Smooth muscle cell (in vitro differentiated cells): ENCODE measurements at regions not wholly inside any gene's neighbourhood (a gene's known extent, or its start where the extent isn't known, plus 50 kb on each side); places are given as distances from the start of the nearest gene placed in this dataset.

ENCODE experiments used
- DNase-seq: peaks from one replicate; lab custom pipeline; 2025; ENCODE audit not compliant: unreplicated experiment; lab: John Stamatoyannopoulos, UW
- H2AFZ ChIP-seq: fragments of 200-600 bp; sonication (generic); 2 replicates; pipeline ENCODE4 v1.6.0; 2016; ENCODE audit warnings: antibody characterized with exemption, low read depth, mild to moderate bottlenecking
- H3F3A ChIP-seq: fragments of 200-600 bp; sonication (generic); 2 replicates; pipeline ENCODE4 v1.6.0; 2017; ENCODE audit warnings: antibody characterized with exemption, low read depth
- H3K27ac ChIP-seq: fragments of 200-600 bp; sonication (generic); 2 replicates; pipeline ENCODE4 v1.5.1; 2016; ENCODE audit warnings: low read depth, mild to moderate bottlenecking
- H3K27me3 ChIP-seq: fragments of 200-600 bp; sonication (generic); 2 replicates; pipeline ENCODE4 v1.6.1; 2016; ENCODE audit warnings: low read depth, mild to moderate bottlenecking
- H3K36me3 ChIP-seq: fragments of 200-600 bp; sonication (generic); 2 replicates; pipeline ENCODE4 v1.5.1; 2016; ENCODE audit warnings: low read depth
- H3K4me1 ChIP-seq: fragments of 200-600 bp; sonication (generic); 2 replicates; pipeline ENCODE4 v1.5.1; 2016; ENCODE audit warnings: low read depth
- H3K4me2 ChIP-seq: fragments of 200-600 bp; sonication (generic); 2 replicates; pipeline ENCODE4 v1.6.0; 2016; ENCODE audit warnings: mild to moderate bottlenecking
- H3K4me3 ChIP-seq: fragments of 200-600 bp; sonication (generic); 2 replicates; pipeline ENCODE4 v1.5.1; 2016; ENCODE audit warnings: mild to moderate bottlenecking
- H3K79me2 ChIP-seq: fragments of 200-600 bp; sonication (generic); 2 replicates; pipeline ENCODE4 v1.6.0; 2016; ENCODE audit warnings: low read depth, mild to moderate bottlenecking
- H3K9ac ChIP-seq: fragments of 200-600 bp; sonication (generic); 2 replicates; pipeline ENCODE4 v1.6.0; 2016; ENCODE audit warnings: low read depth
- H3K9me3 ChIP-seq: fragments of 200-600 bp; sonication (generic); replicated peaks from 2 replicates; pipeline ENCODE4 v1.5.1; 2016; ENCODE audit warnings: low read depth
- H4K20me1 ChIP-seq: fragments of 200-600 bp; sonication (generic); 2 replicates; pipeline ENCODE4 v1.6.0; 2016; ENCODE audit warnings: low read depth
- WGBS: methylation state at CpG from one replicate; pipeline ENCODE4 v1.1.7; 2016; ENCODE audit warnings: low lambda C conversion rate; 5-methylcytosine and 5-hydroxymethylcytosine counted together
- TF ChIP-seq, protein P1 (sequence below): fragments of 200-600 bp; sonication (generic); IDR thresholded peaks from 2 replicates; pipeline ENCODE4 v1.5.1; 2017; ENCODE audit warnings: borderline replicate concordance, mild to moderate bottlenecking, antibody characterized with exemption; ENCODE audit not compliant: insufficient read depth, poor library complexity, severe bottlenecking

DNA sequence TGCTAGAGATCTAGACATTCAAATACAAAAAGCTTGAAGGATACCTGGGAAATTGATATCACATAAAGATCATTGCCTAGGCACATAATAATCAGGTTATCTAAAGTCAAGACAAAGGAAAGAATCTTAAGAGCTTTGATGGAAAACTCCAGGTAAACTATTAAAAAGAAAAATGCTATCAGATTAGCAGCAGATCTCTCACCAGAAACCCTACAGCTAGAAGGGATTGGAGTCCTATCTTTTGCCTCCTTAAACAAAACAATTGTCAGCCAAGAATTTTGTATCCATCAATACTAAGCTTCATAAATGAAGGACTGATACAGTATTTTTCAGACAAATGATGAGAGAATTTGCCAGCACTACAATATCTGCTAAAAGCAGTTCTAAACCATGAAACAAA is 682.4 kb upstream of the ATXN8OS start:
- Histone ChIP-seq H3K4me1 (no peaks in the 10 kb centered on the region), H4K20me1 (no peaks in the 10 kb centered on the region), H3K36me3 (no peaks in the 10 kb centered on the region), H3K9ac (no peak overlapping the region), H3K4me2 (no peak overlapping the region), H3K9me3 (peaks cover 3% of the 10 kb centered on the region), H3K27me3 (no peaks in the 10 kb centered on the region), H3K79me2 (no peaks in the 10 kb centered on the region), H3K27ac (no peak overlapping the region), H2AFZ (no peak overlapping the region), H3F3A (no peaks in the 10 kb centered on the region), H3K4me3 (no peak overlapping the region)
- TF ChIP-seq, protein P1, sequence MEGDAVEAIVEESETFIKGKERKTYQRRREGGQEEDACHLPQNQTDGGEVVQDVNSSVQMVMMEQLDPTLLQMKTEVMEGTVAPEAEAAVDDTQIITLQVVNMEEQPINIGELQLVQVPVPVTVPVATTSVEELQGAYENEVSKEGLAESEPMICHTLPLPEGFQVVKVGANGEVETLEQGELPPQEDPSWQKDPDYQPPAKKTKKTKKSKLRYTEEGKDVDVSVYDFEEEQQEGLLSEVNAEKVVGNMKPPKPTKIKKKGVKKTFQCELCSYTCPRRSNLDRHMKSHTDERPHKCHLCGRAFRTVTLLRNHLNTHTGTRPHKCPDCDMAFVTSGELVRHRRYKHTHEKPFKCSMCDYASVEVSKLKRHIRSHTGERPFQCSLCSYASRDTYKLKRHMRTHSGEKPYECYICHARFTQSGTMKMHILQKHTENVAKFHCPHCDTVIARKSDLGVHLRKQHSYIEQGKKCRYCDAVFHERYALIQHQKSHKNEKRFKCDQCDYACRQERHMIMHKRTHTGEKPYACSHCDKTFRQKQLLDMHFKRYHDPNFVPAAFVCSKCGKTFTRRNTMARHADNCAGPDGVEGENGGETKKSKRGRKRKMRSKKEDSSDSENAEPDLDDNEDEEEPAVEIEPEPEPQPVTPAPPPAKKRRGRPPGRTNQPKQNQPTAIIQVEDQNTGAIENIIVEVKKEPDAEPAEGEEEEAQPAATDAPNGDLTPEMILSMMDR = no peak
- no peak for DNase-seq

DNA sequence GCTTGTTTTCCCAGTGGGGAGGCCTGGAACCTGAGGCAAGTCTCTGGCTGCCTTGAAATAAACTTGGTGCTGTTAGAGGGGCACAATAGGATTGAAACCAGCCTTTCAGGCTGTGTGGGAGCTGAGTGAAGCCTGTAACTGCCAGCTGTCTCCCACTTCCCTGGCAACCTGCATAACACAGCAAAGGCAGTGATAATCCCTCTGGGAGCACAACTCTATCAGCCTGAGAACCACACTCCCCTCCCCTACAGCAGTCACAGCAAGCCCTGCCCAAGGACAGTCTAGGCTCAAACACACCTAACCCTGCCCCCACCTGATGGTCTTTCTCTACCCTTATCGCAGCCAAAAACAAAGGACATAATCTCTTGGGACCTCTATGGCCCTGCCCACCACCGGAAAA is 683.8 kb upstream of the ATXN8OS start:
- H3K27me3 ChIP-seq = no peaks in the 10 kb centered on the region
- H3K9me3 ChIP-seq = no peaks in the 10 kb centered on the region
- no peaks in the 10 kb centered on the region for H3K4me1 ChIP-seq
- no peaks in the 10 kb centered on the region for H4K20me1 ChIP-seq
- H3K36me3 ChIP-seq = no peaks in the 10 kb centered on the region
- 83% methylated on average over 2 of the region's 2 CpGs for WGBS
- DNase-seq = no peak
- TF ChIP-seq, protein P1 = no peak
- no peak overlapping the region for H3K9ac ChIP-seq
- no peak overlapping the region for H3K4me3 ChIP-seq
- H3F3A ChIP-seq = no peaks in the 10 kb centered on the region
- H2AFZ ChIP-seq = no peak overlapping the region
- no peak overlapping the region for H3K4me2 ChIP-seq
- no peaks in the 10 kb centered on the region for H3K79me2 ChIP-seq
- H3K27ac ChIP-seq = no peak overlapping the region

DNA sequence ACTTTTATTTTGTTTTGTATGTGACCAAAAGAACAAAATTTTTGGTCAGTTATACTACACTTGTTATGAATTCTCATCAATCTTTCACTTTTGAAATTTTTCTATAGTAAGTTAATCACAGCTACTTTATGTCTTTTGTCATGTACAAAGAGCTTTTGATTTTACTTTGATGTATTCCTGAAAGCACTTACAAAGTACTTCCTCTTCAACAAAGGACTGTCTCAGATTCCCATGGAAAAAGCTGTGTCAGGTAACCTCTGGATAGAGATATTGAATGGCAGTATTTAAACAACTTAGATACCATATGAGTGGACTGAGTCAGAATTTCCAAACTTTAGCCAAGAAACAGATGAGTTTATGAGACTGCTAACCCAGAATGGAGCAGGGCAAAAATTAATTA is 689.3 kb upstream of the ATXN8OS start:
- no peaks in the 10 kb centered on the region for H3K36me3 ChIP-seq
- no peak overlapping the region for H3K4me2 ChIP-seq
- H3K27ac ChIP-seq = no peak overlapping the region
- no peaks in the 10 kb centered on the region for H3K27me3 ChIP-seq
- no peaks in the 10 kb centered on the region for H3F3A ChIP-seq
- no peaks in the 10 kb centered on the region for H4K20me1 ChIP-seq
- no peaks in the 10 kb centered on the region for H3K4me1 ChIP-seq
- H3K4me3 ChIP-seq = no peak overlapping the region
- no peak overlapping the region for H2AFZ ChIP-seq
- H3K9ac ChIP-seq = no peak overlapping the region
- TF ChIP-seq, protein P1 = no peak
- no peak for DNase-seq
- no peaks in the 10 kb centered on the region for H3K9me3 ChIP-seq
- H3K79me2 ChIP-seq = no peaks in the 10 kb centered on the region

DNA sequence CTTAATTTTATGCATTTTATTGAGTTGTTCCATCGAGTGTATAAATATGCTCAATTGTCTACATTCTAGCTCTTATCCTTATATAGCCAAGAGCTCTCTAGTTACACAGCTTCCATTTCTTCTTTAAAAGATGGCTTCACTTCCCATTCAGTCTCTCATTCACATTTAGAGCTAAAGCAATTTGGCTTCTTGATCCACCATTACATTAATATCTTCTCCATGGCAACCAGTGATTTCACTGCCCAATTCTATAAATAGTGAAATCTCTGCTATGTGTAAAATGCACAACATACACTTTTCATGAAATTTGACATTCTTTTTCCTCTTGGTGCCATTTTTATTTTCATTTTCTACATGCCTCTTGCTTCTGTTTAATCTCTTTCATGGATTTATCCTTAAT is 696.9 kb upstream of the ATXN8OS start:
- no peaks in the 10 kb centered on the region for H3K79me2 ChIP-seq
- no peak overlapping the region for H3K9ac ChIP-seq
- no peak overlapping the region for H3K4me3 ChIP-seq
- TF ChIP-seq, protein P1 = no peak
- 83% methylated on average over 1 of the region's 1 CpG for WGBS
- no peaks in the 10 kb centered on the region for H3K9me3 ChIP-seq
- H3K36me3 ChIP-seq = no peaks in the 10 kb centered on the region
- no peaks in the 10 kb centered on the region for H4K20me1 ChIP-seq
- no peak overlapping the region for H2AFZ ChIP-seq
- H3K27ac ChIP-seq = no peak overlapping the region
- H3K4me2 ChIP-seq = no peak overlapping the region
- no peaks in the 10 kb centered on the region for H3F3A ChIP-seq
- no peak for DNase-seq
- H3K4me1 ChIP-seq = no peaks in the 10 kb centered on the region
- H3K27me3 ChIP-seq = no peaks in the 10 kb centered on the region
